Lower leg skin (tissue), 4 donors: ENCODE measurements at regions not wholly inside any gene's neighbourhood (a gene's known extent, or its start where the extent isn't known, plus 50 kb on each side); places are given as distances from the start of the nearest gene placed in this dataset.

Experiments
- DNase-seq, 2 donors: peaks; one replicate each; pipeline ENCODE4 v3.0.0-alpha.2; 2019; ENCODE audit warnings: low spot score in 2 of 2
- H3K4me3 ChIP-seq: fragments of 200-600 bp; sonication (generic); 2 replicates; pipeline ENCODE4 v1.5.1; 2017; ENCODE audit warnings: mild to moderate bottlenecking, low read depth; ENCODE audit not compliant: poor library complexity, severe bottlenecking
- POLR2A ChIP-seq, 2 donors: fragments of 450-650 bp; IDR thresholded peaks; one replicate each; pipeline ENCODE4 v1.6.1; 2016 to 2017; ENCODE audit warnings: antibody characterized with exemption in 2 of 2, mild to moderate bottlenecking in 1 of 2, moderate library complexity in 1 of 2
- WGBS, 2 donors: methylation state at CpG; one replicate each; pipeline ENCODE4 v1.1.5; 2018; 5-methylcytosine and 5-hydroxymethylcytosine counted together
- intact Hi-C: fragments of 100-400 bp; cut with DNase I; formaldehyde crosslinking; loops from one replicate; pipeline ENCODE4 v1.15.0; 2023; ENCODE audit warnings: low total_unique reads
- TF ChIP-seq, protein P1 (sequence below), 3 donors: fragments of 450-650 bp; IDR thresholded peaks; one replicate each; pipeline ENCODE4 v1.5.1; 2016; ENCODE audit warnings: antibody characterized with exemption in 3 of 3, mild to moderate bottlenecking in 3 of 3, moderate library complexity in 2 of 3

DNA sequence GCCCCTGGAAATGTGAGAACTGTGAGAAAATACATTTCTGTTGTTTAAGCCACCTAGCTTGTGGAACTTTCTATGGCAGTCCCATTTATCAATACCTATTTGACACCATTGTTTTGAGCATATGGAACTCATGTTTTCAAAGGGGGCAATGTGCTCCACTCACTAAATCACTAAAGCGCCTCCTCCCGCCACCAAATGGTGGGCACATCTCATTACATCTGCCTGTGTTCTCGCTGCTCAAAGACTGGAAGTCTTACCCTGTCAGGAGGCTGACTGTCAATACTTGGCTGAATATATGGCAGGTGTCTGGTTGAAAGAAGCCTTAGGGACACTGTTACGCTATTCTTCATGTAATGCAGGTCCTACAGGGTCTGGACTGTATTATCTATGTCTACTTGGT, 767.7 kb downstream of the TSN start:
- intact Hi-C loops, result no loop called here
- DNase-seq, result no peak
- H3K4me3 ChIP-seq, result no peak overlapping the region
- no peak for TF ChIP-seq POLR2A (IDR thresholded peaks at IDR 0.05)
- TF ChIP-seq, protein P1, sequence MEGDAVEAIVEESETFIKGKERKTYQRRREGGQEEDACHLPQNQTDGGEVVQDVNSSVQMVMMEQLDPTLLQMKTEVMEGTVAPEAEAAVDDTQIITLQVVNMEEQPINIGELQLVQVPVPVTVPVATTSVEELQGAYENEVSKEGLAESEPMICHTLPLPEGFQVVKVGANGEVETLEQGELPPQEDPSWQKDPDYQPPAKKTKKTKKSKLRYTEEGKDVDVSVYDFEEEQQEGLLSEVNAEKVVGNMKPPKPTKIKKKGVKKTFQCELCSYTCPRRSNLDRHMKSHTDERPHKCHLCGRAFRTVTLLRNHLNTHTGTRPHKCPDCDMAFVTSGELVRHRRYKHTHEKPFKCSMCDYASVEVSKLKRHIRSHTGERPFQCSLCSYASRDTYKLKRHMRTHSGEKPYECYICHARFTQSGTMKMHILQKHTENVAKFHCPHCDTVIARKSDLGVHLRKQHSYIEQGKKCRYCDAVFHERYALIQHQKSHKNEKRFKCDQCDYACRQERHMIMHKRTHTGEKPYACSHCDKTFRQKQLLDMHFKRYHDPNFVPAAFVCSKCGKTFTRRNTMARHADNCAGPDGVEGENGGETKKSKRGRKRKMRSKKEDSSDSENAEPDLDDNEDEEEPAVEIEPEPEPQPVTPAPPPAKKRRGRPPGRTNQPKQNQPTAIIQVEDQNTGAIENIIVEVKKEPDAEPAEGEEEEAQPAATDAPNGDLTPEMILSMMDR (IDR thresholded peaks at IDR 0.05), result no peak
- 88 to 91% methylated on average over 4 of the region's 4 CpGs for WGBS, 2 donors

DNA sequence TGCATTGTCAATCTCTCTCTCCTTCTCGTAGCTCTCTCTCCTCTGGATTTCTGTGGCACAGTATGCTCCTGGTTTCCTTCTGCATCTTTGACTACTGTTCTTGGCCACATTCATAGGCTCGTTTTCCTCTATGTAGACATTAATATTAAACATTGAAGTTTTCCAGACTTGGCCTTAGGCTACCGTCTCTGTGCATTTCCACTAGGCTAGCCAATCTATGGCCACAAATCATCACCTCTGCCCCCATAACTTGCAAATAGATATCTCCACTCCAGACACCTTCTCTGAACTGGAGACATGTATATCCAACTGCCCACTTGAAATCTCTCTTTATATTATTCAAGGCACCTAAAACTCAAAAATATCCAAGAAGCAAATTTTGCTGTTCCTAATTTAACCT, 768.5 kb downstream of the TSN start:
- H3K4me3 ChIP-seq, result no peak overlapping the region
- TF ChIP-seq, protein P1 (IDR thresholded peaks at IDR 0.05), result no peak
- no peak for TF ChIP-seq POLR2A (IDR thresholded peaks at IDR 0.05)
- intact Hi-C loops, result no loop called here
- WGBS, 2 donors, result 73 to 80% methylated on average over 3 of the region's 3 CpGs
- no peak for DNase-seq

DNA sequence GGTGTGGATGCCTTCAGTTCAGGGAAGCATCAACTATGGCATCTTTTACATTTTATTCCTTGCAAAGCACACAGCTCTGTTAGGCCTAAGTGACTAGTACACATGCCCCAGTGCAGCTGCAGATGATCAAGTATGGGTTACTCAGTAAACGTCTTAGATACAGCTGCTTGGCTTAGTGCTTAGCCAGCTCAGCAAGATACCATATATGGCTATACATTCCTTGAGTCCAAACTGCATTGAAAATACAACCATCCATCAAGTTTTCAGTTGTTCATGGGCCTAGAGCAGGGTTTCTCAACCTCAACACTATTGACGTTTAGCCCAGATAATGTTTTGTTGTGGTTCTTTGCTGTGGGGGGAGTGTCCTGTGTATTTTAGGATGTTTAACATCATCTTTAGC, 769.9 kb downstream of the TSN start:
- no peak overlapping the region for H3K4me3 ChIP-seq
- intact Hi-C loops, result no loop called here
- 50 to 54% methylated on average over 2 of the region's 2 CpGs for WGBS, 2 donors
- no peak for DNase-seq
- TF ChIP-seq POLR2A (IDR thresholded peaks at IDR 0.05), result no peak
- TF ChIP-seq, protein P1 (IDR thresholded peaks at IDR 0.05), result no peak

DNA sequence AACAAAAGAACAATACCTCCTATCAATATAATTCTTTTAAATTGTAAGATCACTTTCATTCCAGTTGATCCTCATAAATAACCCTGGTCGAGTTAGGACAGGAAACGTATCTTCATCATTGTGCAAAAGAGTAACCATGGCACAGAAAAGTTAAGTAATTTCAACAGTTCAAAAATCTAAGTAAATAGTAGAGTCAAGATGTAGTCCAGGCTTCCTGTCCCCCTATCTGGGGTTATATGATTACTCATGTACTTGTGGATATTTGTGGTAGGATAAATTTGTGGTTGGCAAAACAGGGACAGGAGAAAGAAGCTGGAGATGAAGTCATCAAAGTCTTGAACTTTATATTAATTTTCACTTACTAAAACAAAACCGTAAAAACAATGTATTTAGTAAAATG, 772.6 kb downstream of the TSN start:
- TF ChIP-seq, protein P1 (IDR thresholded peaks at IDR 0.05), result no peak
- no peak for TF ChIP-seq POLR2A (IDR thresholded peaks at IDR 0.05)
- intact Hi-C loops, result no loop called here
- H3K4me3 ChIP-seq, result no peak overlapping the region
- no peak for DNase-seq
- 72 to 73% methylated on average over 3 of the region's 3 CpGs for WGBS, 2 donors

DNA sequence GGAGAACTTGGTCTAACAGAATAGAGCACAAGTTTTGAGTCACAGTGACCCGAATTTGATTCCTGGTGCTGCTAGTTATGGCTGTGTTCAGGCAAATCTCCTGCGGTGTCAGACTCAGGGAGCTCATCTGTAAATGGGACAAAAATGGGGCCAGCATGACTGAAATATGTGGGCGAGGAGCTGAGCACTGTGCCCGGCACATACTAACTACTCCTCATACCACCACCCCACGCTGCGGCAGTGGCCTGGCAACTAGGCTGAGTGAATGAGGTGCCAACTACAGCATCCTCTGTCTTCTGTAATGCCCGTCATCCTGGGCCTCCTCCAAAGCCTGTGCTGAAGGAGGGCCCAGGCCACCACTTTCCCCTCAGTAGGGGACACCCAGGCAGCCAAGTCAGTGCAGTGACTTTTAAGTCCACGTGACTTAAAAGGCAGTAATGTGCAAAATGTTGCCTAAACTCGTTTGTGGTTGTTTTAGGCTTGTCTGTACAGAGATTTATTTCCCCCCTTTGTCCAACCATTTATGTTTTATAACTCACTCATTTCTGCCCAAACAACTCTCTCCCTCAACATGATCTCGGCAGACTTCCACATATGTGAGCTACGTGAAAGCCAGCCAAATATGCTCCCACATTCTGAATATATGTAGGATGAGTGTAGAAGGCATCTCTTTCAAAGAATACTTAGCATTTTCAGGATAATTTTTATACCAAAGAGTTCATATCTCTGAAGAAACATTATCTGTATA, 773.7 kb downstream of the TSN start:
- WGBS, 2 donors, result 71 to 73% methylated on average over 11 of the region's 11 CpGs
- TF ChIP-seq, protein P1 (IDR thresholded peaks at IDR 0.05), result no peak
- no peak for TF ChIP-seq POLR2A (IDR thresholded peaks at IDR 0.05)
- H3K4me3 ChIP-seq, result no peak overlapping the region
- intact Hi-C loops, result no loop called here
- no peak for DNase-seq

DNA sequence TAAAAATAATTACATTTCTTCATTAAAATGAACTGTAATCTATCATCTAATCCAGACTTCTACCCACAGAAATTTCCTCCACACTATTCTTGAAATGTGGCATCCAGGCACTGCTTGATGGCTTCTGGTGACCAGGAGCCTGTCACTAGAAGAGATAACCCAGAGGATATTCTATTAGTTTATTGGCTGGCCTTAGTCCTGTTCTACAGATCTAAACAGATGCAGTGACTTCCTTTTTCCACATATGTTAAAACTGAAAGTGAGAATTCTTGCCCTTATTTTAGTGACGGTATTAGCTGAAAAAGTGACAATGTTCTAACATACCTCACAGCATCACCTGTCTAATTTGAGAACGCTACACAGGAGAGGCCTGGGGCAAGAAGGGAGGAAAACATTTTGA, 775.4 kb downstream of the TSN start:
- no peak for TF ChIP-seq POLR2A (IDR thresholded peaks at IDR 0.05)
- TF ChIP-seq, protein P1 (IDR thresholded peaks at IDR 0.05), result no peak
- intact Hi-C loops, result no loop called here
- H3K4me3 ChIP-seq, result no peak overlapping the region
- WGBS, 2 donors, result 44 to 47% methylated on average over 2 of the region's 2 CpGs
- DNase-seq, result no peak
